ENCODE measurements at regions not wholly inside any gene's neighbourhood (a gene's known extent, or its start where the extent isn't known, plus 50 kb on each side); places are given as distances from the start of the nearest gene placed in this dataset.

GRCh38 chr13:83950293-83950692, 68.0 kb upstream of the SLITRK1 start:
- H3K4me3 ChIP-seq, result no peak overlapping the region
- no peaks in the 10 kb centered on the region for H3K27me3 ChIP-seq (replicated peaks; ENCODE audit: insufficient read depth)
- no peak for DNase-seq (ENCODE audit: low spot score)
- no peak for TF ChIP-seq CTCF (IDR thresholded peaks at IDR 0.05)
- H3K9me3 ChIP-seq, result no peaks in the 10 kb centered on the region
- ATAC-seq (ENCODE audit: insufficient number of reproducible peaks, low FRiP score, low read depth), result no peak
- H3K27ac ChIP-seq, result no peak overlapping the region
- no peaks in the 10 kb centered on the region for H3K4me1 ChIP-seq (ENCODE audit: control insufficient read depth in 1 of 2, low read depth in 2 of 2)
- no peaks in the 10 kb centered on the region for H3K36me3 ChIP-seq

- Histone ChIP-seq H3K9me3 (no peaks in the 10 kb centered on the region), H3K27me3 (replicated peaks; ENCODE audit: insufficient read depth) (no peaks in the 10 kb centered on the region), H3K36me3 (no peaks in the 10 kb centered on the region), H3K4me1 (ENCODE audit: control insufficient read depth in 1 of 2, low read depth in 2 of 2) (peaks cover 3 to 5% of the 10 kb centered on the region in 2 donors), H3K27ac (no peak overlapping the region), H3K4me3 (no peak overlapping the region)
- no peak for ATAC-seq (ENCODE audit: insufficient number of reproducible peaks, low FRiP score, low read depth)
- no peak for DNase-seq (ENCODE audit: low spot score)
- TF ChIP-seq CTCF (IDR thresholded peaks at IDR 0.05), result no peak
These were observed 61.4 kb upstream of the SLITRK1 start for GRCh38 chr13:83943530-83944279.

GRCh38 chr13:83941701-83942335, 59.5 kb upstream of the SLITRK1 start:
- no peak for TF ChIP-seq CTCF (IDR thresholded peaks at IDR 0.05)
- H3K36me3 ChIP-seq, result no peaks in the 10 kb centered on the region
- ATAC-seq (ENCODE audit: insufficient number of reproducible peaks, low FRiP score, low read depth) (no peak), DNase-seq (ENCODE audit: low spot score) (no peak)
- H3K9me3 ChIP-seq, result no peaks in the 10 kb centered on the region
- no peak overlapping the region for H3K27ac ChIP-seq
- no peaks in the 10 kb centered on the region for H3K27me3 ChIP-seq (replicated peaks; ENCODE audit: insufficient read depth)
- no peak overlapping the region for H3K4me3 ChIP-seq
- H3K4me1 ChIP-seq (ENCODE audit: control insufficient read depth in 1 of 2, low read depth in 2 of 2), result peaks cover 4 to 5% of the 10 kb centered on the region in 2 donors

- H3K4me3 ChIP-seq, result no peak overlapping the region
- ATAC-seq (ENCODE audit: insufficient number of reproducible peaks, low FRiP score, low read depth), result no peak
- TF ChIP-seq CTCF (IDR thresholded peaks at IDR 0.05), result no peak
- no peak for DNase-seq (ENCODE audit: low spot score)
- H3K36me3 ChIP-seq, result no peaks in the 10 kb centered on the region
- H3K4me1 ChIP-seq (ENCODE audit: control insufficient read depth in 1 of 2, low read depth in 2 of 2), result peaks cover 4 to 5% of the 10 kb centered on the region in 2 donors
- H3K9me3 ChIP-seq, result no peaks in the 10 kb centered on the region
- H3K27me3 ChIP-seq (replicated peaks; ENCODE audit: insufficient read depth), result no peaks in the 10 kb centered on the region
- no peak overlapping the region for H3K27ac ChIP-seq
These were observed 58.5 kb upstream of the SLITRK1 start for GRCh38 chr13:83940742-83941141.

GRCh38 chr13:83937579-83937978, 55.3 kb upstream of the SLITRK1 start:
- Histone ChIP-seq H3K9me3 (no peaks in the 10 kb centered on the region), H3K36me3 (no peaks in the 10 kb centered on the region), H3K4me3 (no peak overlapping the region), H3K27me3 (replicated peaks; ENCODE audit: insufficient read depth) (no peaks in the 10 kb centered on the region), H3K27ac (no peak overlapping the region), H3K4me1 (ENCODE audit: control insufficient read depth in 1 of 2, low read depth in 2 of 2) (peaks cover 4 to 5% of the 10 kb centered on the region in 2 donors)
- ATAC-seq (ENCODE audit: insufficient number of reproducible peaks, low FRiP score, low read depth) (no peak), DNase-seq (ENCODE audit: low spot score) (no peak)
- TF ChIP-seq CTCF (IDR thresholded peaks at IDR 0.05), result no peak
